ENCODE measurements at regions not wholly inside any gene's neighbourhood (a gene's known extent, or its start where the extent isn't known, plus 50 kb on each side); places are given as distances from the start of the nearest gene placed in this dataset.

GRCh38 chr6:102986086-102986485 is 1592.6 kb downstream of the GRIK2 start:
- TF ChIP-seq, protein P1, sequence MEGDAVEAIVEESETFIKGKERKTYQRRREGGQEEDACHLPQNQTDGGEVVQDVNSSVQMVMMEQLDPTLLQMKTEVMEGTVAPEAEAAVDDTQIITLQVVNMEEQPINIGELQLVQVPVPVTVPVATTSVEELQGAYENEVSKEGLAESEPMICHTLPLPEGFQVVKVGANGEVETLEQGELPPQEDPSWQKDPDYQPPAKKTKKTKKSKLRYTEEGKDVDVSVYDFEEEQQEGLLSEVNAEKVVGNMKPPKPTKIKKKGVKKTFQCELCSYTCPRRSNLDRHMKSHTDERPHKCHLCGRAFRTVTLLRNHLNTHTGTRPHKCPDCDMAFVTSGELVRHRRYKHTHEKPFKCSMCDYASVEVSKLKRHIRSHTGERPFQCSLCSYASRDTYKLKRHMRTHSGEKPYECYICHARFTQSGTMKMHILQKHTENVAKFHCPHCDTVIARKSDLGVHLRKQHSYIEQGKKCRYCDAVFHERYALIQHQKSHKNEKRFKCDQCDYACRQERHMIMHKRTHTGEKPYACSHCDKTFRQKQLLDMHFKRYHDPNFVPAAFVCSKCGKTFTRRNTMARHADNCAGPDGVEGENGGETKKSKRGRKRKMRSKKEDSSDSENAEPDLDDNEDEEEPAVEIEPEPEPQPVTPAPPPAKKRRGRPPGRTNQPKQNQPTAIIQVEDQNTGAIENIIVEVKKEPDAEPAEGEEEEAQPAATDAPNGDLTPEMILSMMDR (IDR thresholded peaks at IDR 0.05 in 2 of 3, conservative IDR thresholded peaks at IDR 0.05 in 1 of 3; ENCODE audit: insufficient read depth in 2 of 3, low read depth in 1 of 3, low read length in 3 of 3), result no peak
- TF ChIP-seq TSC22D4 (tag; IDR thresholded peaks at IDR 0.05), result no peak
- TF ChIP-seq RBBP5 (IDR thresholded peaks at IDR 0.05; ENCODE audit: borderline replicate concordance, insufficient read depth, low read length, poor library complexity, severe bottlenecking), result no peak
- TF ChIP-seq FIP1L1 (IDR thresholded peaks at IDR 0.05; ENCODE audit: low read depth, low read length, poor library complexity, severe bottlenecking), result no peak
- TF ChIP-seq, protein P2, sequence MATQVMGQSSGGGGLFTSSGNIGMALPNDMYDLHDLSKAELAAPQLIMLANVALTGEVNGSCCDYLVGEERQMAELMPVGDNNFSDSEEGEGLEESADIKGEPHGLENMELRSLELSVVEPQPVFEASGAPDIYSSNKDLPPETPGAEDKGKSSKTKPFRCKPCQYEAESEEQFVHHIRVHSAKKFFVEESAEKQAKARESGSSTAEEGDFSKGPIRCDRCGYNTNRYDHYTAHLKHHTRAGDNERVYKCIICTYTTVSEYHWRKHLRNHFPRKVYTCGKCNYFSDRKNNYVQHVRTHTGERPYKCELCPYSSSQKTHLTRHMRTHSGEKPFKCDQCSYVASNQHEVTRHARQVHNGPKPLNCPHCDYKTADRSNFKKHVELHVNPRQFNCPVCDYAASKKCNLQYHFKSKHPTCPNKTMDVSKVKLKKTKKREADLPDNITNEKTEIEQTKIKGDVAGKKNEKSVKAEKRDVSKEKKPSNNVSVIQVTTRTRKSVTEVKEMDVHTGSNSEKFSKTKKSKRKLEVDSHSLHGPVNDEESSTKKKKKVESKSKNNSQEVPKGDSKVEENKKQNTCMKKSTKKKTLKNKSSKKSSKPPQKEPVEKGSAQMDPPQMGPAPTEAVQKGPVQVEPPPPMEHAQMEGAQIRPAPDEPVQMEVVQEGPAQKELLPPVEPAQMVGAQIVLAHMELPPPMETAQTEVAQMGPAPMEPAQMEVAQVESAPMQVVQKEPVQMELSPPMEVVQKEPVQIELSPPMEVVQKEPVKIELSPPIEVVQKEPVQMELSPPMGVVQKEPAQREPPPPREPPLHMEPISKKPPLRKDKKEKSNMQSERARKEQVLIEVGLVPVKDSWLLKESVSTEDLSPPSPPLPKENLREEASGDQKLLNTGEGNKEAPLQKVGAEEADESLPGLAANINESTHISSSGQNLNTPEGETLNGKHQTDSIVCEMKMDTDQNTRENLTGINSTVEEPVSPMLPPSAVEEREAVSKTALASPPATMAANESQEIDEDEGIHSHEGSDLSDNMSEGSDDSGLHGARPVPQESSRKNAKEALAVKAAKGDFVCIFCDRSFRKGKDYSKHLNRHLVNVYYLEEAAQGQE (IDR thresholded peaks at IDR 0.05; ENCODE audit: borderline replicate concordance), result no peak
- TF ChIP-seq, protein P2 (CRISPR knock-in tag; IDR thresholded peaks at IDR 0.05; ENCODE audit: low read depth), result no peak
- TF ChIP-seq AFF4 (CRISPR knock-in tag; IDR thresholded peaks at IDR 0.05), result no peak
- TF ChIP-seq RFX7 (CRISPR knock-in tag; IDR thresholded peaks at IDR 0.05), result no peak
- no peak for TF ChIP-seq LARP7 (IDR thresholded peaks at IDR 0.05)
- no peak for TF ChIP-seq ZNF785 (CRISPR knock-in tag; IDR thresholded peaks at IDR 0.05)
- no peak for TF ChIP-seq ZNF140 (CRISPR knock-in tag; IDR thresholded peaks at IDR 0.05)
- TF ChIP-seq, protein P3, sequence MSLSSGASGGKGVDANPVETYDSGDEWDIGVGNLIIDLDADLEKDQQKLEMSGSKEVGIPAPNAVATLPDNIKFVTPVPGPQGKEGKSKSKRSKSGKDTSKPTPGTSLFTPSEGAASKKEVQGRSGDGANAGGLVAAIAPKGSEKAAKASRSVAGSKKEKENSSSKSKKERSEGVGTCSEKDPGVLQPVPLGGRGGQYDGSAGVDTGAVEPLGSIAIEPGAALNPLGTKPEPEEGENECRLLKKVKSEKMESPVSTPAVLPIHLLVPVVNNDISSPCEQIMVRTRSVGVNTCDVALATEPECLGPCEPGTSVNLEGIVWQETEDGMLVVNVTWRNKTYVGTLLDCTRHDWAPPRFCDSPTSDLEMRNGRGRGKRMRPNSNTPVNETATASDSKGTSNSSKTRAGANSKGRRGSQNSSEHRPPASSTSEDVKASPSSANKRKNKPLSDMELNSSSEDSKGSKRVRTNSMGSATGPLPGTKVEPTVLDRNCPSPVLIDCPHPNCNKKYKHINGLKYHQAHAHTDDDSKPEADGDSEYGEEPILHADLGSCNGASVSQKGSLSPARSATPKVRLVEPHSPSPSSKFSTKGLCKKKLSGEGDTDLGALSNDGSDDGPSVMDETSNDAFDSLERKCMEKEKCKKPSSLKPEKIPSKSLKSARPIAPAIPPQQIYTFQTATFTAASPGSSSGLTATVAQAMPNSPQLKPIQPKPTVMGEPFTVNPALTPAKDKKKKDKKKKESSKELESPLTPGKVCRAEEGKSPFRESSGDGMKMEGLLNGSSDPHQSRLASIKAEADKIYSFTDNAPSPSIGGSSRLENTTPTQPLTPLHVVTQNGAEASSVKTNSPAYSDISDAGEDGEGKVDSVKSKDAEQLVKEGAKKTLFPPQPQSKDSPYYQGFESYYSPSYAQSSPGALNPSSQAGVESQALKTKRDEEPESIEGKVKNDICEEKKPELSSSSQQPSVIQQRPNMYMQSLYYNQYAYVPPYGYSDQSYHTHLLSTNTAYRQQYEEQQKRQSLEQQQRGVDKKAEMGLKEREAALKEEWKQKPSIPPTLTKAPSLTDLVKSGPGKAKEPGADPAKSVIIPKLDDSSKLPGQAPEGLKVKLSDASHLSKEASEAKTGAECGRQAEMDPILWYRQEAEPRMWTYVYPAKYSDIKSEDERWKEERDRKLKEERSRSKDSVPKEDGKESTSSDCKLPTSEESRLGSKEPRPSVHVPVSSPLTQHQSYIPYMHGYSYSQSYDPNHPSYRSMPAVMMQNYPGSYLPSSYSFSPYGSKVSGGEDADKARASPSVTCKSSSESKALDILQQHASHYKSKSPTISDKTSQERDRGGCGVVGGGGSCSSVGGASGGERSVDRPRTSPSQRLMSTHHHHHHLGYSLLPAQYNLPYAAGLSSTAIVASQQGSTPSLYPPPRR (CRISPR knock-in tag; IDR thresholded peaks at IDR 0.05; ENCODE audit: borderline replicate concordance), result no peak
- TF ChIP-seq EZH2 (IDR thresholded peaks at IDR 0.05; ENCODE audit: borderline replicate concordance, low read depth, low read length), result no peak
